ENCODE measurements at regions not wholly inside any gene's neighbourhood (a gene's known extent, or its start where the extent isn't known, plus 50 kb on each side); places are given as distances from the start of the nearest gene placed in this dataset.

DNA sequence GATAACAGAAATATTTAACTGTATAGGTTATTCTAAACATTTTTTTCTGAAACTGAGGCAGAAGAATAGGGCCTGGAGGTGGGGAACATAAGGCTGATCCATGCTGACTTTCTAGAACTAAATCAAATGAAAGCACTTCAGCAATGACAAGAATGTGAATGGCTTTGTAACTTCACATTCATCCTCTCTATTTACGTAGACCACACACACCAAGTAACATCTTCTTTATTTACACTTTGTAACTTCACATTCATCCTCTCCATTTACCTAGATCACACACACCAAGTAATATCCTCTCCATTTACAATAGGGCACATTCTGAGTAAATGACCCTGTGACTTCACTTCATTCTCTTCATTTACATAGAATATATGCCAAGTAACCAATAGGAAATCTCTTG is 251.8 kb upstream of the CDH9 start:
- Histone ChIP-seq H3K79me1 (ENCODE audit: low read depth, low read length) (no peaks in the 10 kb centered on the region), H2AFZ (ENCODE audit: low read length) (no peak overlapping the region), H2BK5ac (ENCODE audit: low read depth, low read length) (no peak overlapping the region), H3K18ac (ENCODE audit: extremely low read depth, low read length) (no peak overlapping the region; the same call in 1 of the 2 replicates), H2AK5ac (ENCODE audit: low read depth, low read length) (no peak overlapping the region), H4K91ac (replicated peaks; ENCODE audit: insufficient read length, low read length) (no peak overlapping the region), H3K23me2 (ENCODE audit: low read depth, low read length) (no peaks in the 10 kb centered on the region), H3K4me3 (ENCODE audit: extremely low read depth in 1 of 4, insufficient read depth in 2 of 4, low read depth in 3 of 4, low read length in 4 of 4) (no peak overlapping the region), H3K14ac (ENCODE audit: insufficient read length) (no peak overlapping the region), H3K36me3 (ENCODE audit: control insufficient read depth in 2 of 4, insufficient read depth in 4 of 4, low read length in 3 of 4) (peaks cover 0 to 9% (median 3%) of the 10 kb centered on the region in 4 experiments; a peak in 3 of 8 replicates), H4K20me1 (replicated peaks in 1 of 2; ENCODE audit: control insufficient read depth in 1 of 2, insufficient read depth in 2 of 2, low read length in 2 of 2) (no peaks in the 10 kb centered on the region), H3K23ac (ENCODE audit: insufficient read length) (no peak overlapping the region), H2BK12ac (ENCODE audit: low read depth, low read length) (no peak overlapping the region), H2BK20ac (ENCODE audit: low read length) (no peak overlapping the region), H2BK15ac (ENCODE audit: low read length) (no peak overlapping the region), H3K9ac (replicated peaks in 1 of 4; ENCODE audit: extremely low read depth in 1 of 4, low read depth in 3 of 4, low read length in 3 of 4) (no peak overlapping the region), H4K5ac (ENCODE audit: insufficient read length, low read depth, low read length) (no peak overlapping the region), H2BK120ac (replicated peaks; ENCODE audit: low read depth, low read length) (no peak overlapping the region), H3K9me3 (ENCODE audit: insufficient read depth in 2 of 2, low read depth in 1 of 2, low read length in 1 of 2) (peaks cover 14 to 17% of the 10 kb centered on the region in 2 experiments), H4K8ac (ENCODE audit: extremely low read depth, insufficient read depth, low read length) (no peak overlapping the region), H3K4ac (replicated peaks; ENCODE audit: insufficient read length, low read depth, low read length) (no peak overlapping the region), H3K56ac (replicated peaks; ENCODE audit: insufficient read length, low read depth, low read length) (no peak overlapping the region), H3K4me1 (replicated peaks in 1 of 4; ENCODE audit: control insufficient read depth in 3 of 4, insufficient read depth in 4 of 4, low read length in 3 of 4) (no peaks in the 10 kb centered on the region), H3K4me2 (ENCODE audit: insufficient read depth in 1 of 2, low read depth in 2 of 2, low read length in 2 of 2) (no peak overlapping the region), H3K27ac (ENCODE audit: low read depth, low read length) (no peak overlapping the region), H3K27me3 (replicated peaks in 1 of 4; ENCODE audit: control insufficient read depth in 3 of 4, extremely low read depth in 1 of 4, insufficient read depth in 3 of 4, low read length in 3 of 4) (no peaks in the 10 kb centered on the region), H3K79me2 (ENCODE audit: control insufficient read depth in 1 of 2, insufficient read depth in 2 of 2, low read length in 2 of 2) (no peaks in the 10 kb centered on the region)
- CTCF ChIA-PET (ENCODE audit: partially characterized antibody) = no interaction called here
- POLR2A ChIA-PET (ENCODE audit: partially characterized antibody) = no interaction called here
- no peak for FAIRE-seq
- WGBS, 2 experiments (ENCODE audit: extremely low coverage in 1 of 2, insufficient coverage in 1 of 2, insufficient read length in 1 of 2, insufficient replicate concordance in 2 of 2, low coverage in 1 of 2, low lambda C conversion rate in 2 of 2, missing lambda C conversion rate in 1 of 2) = 44% methylated on average over 1 of the region's 1 CpG; no CpG with 5 or more reads in 1 of the 2 experiments
- DNase-seq (ENCODE audit: low read depth in 1 of 2, low spot score in 2 of 2) = no peak
- TF ChIP-seq GTF2F1 (IDR thresholded peaks at IDR 0.05; ENCODE audit: borderline replicate concordance, low read depth, low read length) = no peak
- no peak for TF ChIP-seq POLR2A (IDR thresholded peaks at IDR 0.05; ENCODE audit: control extremely low read depth in 1 of 2, low read depth in 2 of 2, low read length in 2 of 2)
- TF ChIP-seq HDAC2 (IDR thresholded peaks at IDR 0.05; ENCODE audit: borderline replicate concordance in 1 of 2, low read depth in 2 of 2, low read length in 2 of 2) = no peak
- no peak for TF ChIP-seq FOSL1 (IDR thresholded peaks at IDR 0.05; ENCODE audit: insufficient read depth, low read depth, low read length)
- TF ChIP-seq CBX8 (IDR thresholded peaks at IDR 0.05; ENCODE audit: borderline replicate concordance, low read depth, low read length) = no peak
- TF ChIP-seq SP1 (IDR thresholded peaks at IDR 0.05; ENCODE audit: low read depth, low read length) = no peak
- TF ChIP-seq SAP30 (IDR thresholded peaks at IDR 0.05; ENCODE audit: insufficient read depth, insufficient replicate concordance, low read length) = no peak
- TF ChIP-seq BRCA1 (IDR thresholded peaks at IDR 0.05; ENCODE audit: low read depth, low read length) = no peak
- no peak for TF ChIP-seq TAF7 (optimal IDR thresholded peaks at IDR 0.05; ENCODE audit: borderline replicate concordance, low read depth, low read length)
- no peak for TF ChIP-seq ZNF274 (IDR thresholded peaks at IDR 0.05; ENCODE audit: borderline replicate concordance, extremely low read depth, low read length)
- no peak for TF ChIP-seq KDM1A (IDR thresholded peaks at IDR 0.05; ENCODE audit: borderline replicate concordance, low read length)
- TF ChIP-seq JUN (IDR thresholded peaks at IDR 0.05; ENCODE audit: low read depth, low read length) = no peak
- no peak for TF ChIP-seq TAF1 (IDR thresholded peaks at IDR 0.05; ENCODE audit: low read depth, low read length)

All from H1 (cell line).